ENCODE measurements at regions not wholly inside any gene's neighbourhood (a gene's known extent, or its start where the extent isn't known, plus 50 kb on each side); places are given as distances from the start of the nearest gene placed in this dataset.
"Not testable (repeated sequence)": the region's sequence is repeated elsewhere in the genome, so short reads cannot be mapped to it uniquely, and the experiment has no call there.

GRCh38 chr1:227496045-227496444, 67.3 kb upstream of the ZNF678 start:
- TF ChIP-seq EZH2phosphoT487 (IDR thresholded peaks at IDR 0.05; ENCODE audit: borderline replicate concordance); CTCF (conservative IDR thresholded peaks at IDR 0.05; ENCODE audit: low read length): not testable (repeated sequence)

All from Loucy (cell line).